SK-N-SH (cell line): ENCODE measurements at regions not wholly inside any gene's neighbourhood (a gene's known extent, or its start where the extent isn't known, plus 50 kb on each side); places are given as distances from the start of the nearest gene placed in this dataset.
A peak's percentile ranks its signal among the peaks of the same experiment; 100 is the strongest.

Source experiments
- CTCF ChIA-PET: fragments of 300-600, 350-600 bp; formaldehyde crosslinking; extraction: SDS; loops from one replicate; lab custom pipeline; 2021; lab: Yijun Ruan, JAX
- POLR2A ChIA-PET: fragments of 350-600 bp; sonication (Branson Sonifier 250); formaldehyde crosslinking; extraction: SDS; loops from one replicate; lab custom pipeline; 2020; ENCODE audit warnings: antibody characterized with exemption, inconsistent platforms; lab: Yijun Ruan, JAX
- DNase-seq: peaks from one replicate; pipeline ENCODE4 v3.0.0; 2012
- H2AFZ ChIP-seq: fragments of 200-600 bp; sonication (generic); 2 replicates; pipeline ENCODE4 v1.8.1; 2016; ENCODE audit warnings: antibody characterized with exemption, mild to moderate bottlenecking, low read depth
- H3F3A ChIP-seq: fragments of 200-600 bp; sonication (generic); replicated peaks from 2 replicates; pipeline ENCODE3; 2016; ENCODE audit warnings: antibody characterized with exemption, mild to moderate bottlenecking; ENCODE audit not compliant: insufficient read depth
- H3K27ac ChIP-seq, 2 experiments: fragments of 200-500 bp in 1 of 2; fragments of 200-600 bp in 1 of 2; sonication (Bioruptor generic) in 1 of 2; sonication (generic), shearing (Covaris generic) in 1 of 2; 2 replicates each; pipeline versions ENCODE4 v1.5.1 to v1.6.1; 2014 to 2016; ENCODE audit warnings: low read depth in 2 of 2, inconsistent platforms in 1 of 2, low read length in 1 of 2, mild to moderate bottlenecking in 1 of 2, mixed read lengths in 1 of 2
- H3K27me3 ChIP-seq: fragments of 200-600 bp; sonication (generic), shearing (Covaris generic); 2 replicates; pipeline ENCODE4 v1.6.1; 2016; ENCODE audit warnings: mixed run types; ENCODE audit not compliant: insufficient read depth
- H3K36me3 ChIP-seq, 2 experiments: fragments of 200-500 bp in 1 of 2; fragments of 200-600 bp in 1 of 2; sonication (Bioruptor generic) in 1 of 2; sonication (generic) in 1 of 2; replicated peaks in 1 of 2; 2 replicates each; pipeline versions ENCODE3 to v1.5.1; 2014 to 2016; ENCODE audit warnings: low read length in 1 of 2, mild to moderate bottlenecking in 1 of 2; ENCODE audit not compliant: insufficient read depth in 2 of 2, control insufficient read depth in 1 of 2
- H3K4me1 ChIP-seq, 2 experiments: fragments of 200-500 bp in 1 of 2; fragments of 200-600 bp in 1 of 2; sonication (Bioruptor generic) in 1 of 2; sonication (generic), shearing (Covaris generic) in 1 of 2; 2 replicates each; pipeline versions ENCODE4 v1.5.1 to v1.6.1; 2014 to 2016; ENCODE audit warnings: low read depth in 1 of 2, low read length in 1 of 2, mixed run types in 1 of 2; ENCODE audit not compliant: insufficient read depth in 2 of 2, control insufficient read depth in 1 of 2
- H3K4me2 ChIP-seq: fragments of 200-600 bp; sonication (generic), shearing (Covaris generic); 2 replicates; pipeline ENCODE4 v1.6.1; 2017; ENCODE audit warnings: mixed run types
- H3K4me3 ChIP-seq, 2 experiments: fragments of 200-500 bp in 1 of 2; fragments of 200-600 bp in 1 of 2; sonication (Bioruptor generic) in 1 of 2; sonication (generic), shearing (Covaris generic) in 1 of 2; 2 replicates each; pipeline versions ENCODE4 v1.5.1 to v1.8.1; 2014 to 2016; ENCODE audit warnings: low read depth in 2 of 2, inconsistent platforms in 1 of 2, low read length in 1 of 2, mild to moderate bottlenecking in 1 of 2, mixed read lengths in 1 of 2, moderate library complexity in 1 of 2
- H3K79me2 ChIP-seq: fragments of 200-600 bp; sonication (generic); 2 replicates; pipeline ENCODE4 v1.8.1; 2017; ENCODE audit warnings: mild to moderate bottlenecking; ENCODE audit not compliant: insufficient read depth
- H3K9ac ChIP-seq: fragments of 200-600 bp; sonication (generic); 2 replicates; pipeline ENCODE4 v1.6.1; 2017; ENCODE audit warnings: mixed run types
- H3K9me2 ChIP-seq: fragments of 200-600 bp; sonication (generic); 2 replicates; pipeline ENCODE4 v1.6.1; 2017; ENCODE audit warnings: mixed run types
- H3K9me3 ChIP-seq: fragments of 200-600 bp; sonication (generic); 2 replicates; pipeline ENCODE4 v1.6.1; 2017; ENCODE audit warnings: mixed run types, mild to moderate bottlenecking, moderate library complexity
- H4K20me1 ChIP-seq: fragments of 200-600 bp; sonication (generic); 2 replicates; pipeline ENCODE4 v1.6.1; 2017; ENCODE audit warnings: mild to moderate bottlenecking, mixed run types; ENCODE audit not compliant: insufficient read depth
- EZH2phosphoT487 ChIP-seq: fragments of 200-600 bp; sonication (generic); IDR thresholded peaks from 2 replicates; pipeline ENCODE4 v1.6.1; 2017; ENCODE audit warnings: low read depth, mixed run types, mild to moderate bottlenecking, antibody characterized with exemption, moderate library complexity, borderline replicate concordance
- FOSL2 ChIP-seq: IDR thresholded peaks from 2 replicates; pipeline ENCODE4 v1.4.0; 2012; ENCODE audit warnings: low read depth, mild to moderate bottlenecking, moderate library complexity, borderline replicate concordance
- FOXM1 ChIP-seq: IDR thresholded peaks from 2 replicates; pipeline ENCODE4 v1.4.0; 2012; ENCODE audit warnings: low read depth, mild to moderate bottlenecking
- GABPA ChIP-seq: IDR thresholded peaks from 2 replicates; pipeline ENCODE4 v1.4.0; 2012; ENCODE audit warnings: low read depth, mild to moderate bottlenecking
- MAX ChIP-seq: IDR thresholded peaks from 2 replicates; pipeline ENCODE4 v1.4.0; 2012; ENCODE audit warnings: low read depth
- MEF2A ChIP-seq: IDR thresholded peaks from 2 replicates; pipeline ENCODE4 v1.4.0; 2012; ENCODE audit warnings: low read depth, borderline replicate concordance
- NRF1 ChIP-seq: IDR thresholded peaks from 2 replicates; pipeline ENCODE4 v1.6.1; 2012; ENCODE audit warnings: low read depth, mild to moderate bottlenecking, low read length
- PBX3 ChIP-seq: IDR thresholded peaks from 2 replicates; pipeline ENCODE4; 2012
- POLR2AphosphoS5 ChIP-seq: IDR thresholded peaks from 2 replicates; pipeline ENCODE4 v1.6.1; 2012; ENCODE audit warnings: low read depth, low read length
- REST ChIP-seq: IDR thresholded peaks from 2 replicates; pipeline ENCODE4 v1.6.1; 2012; ENCODE audit warnings: mild to moderate bottlenecking, low read depth, low read length, moderate library complexity
- RFX5 ChIP-seq: IDR thresholded peaks from 2 replicates; pipeline ENCODE4 v1.6.1; 2012; ENCODE audit warnings: mild to moderate bottlenecking, improper control_type of control experiment, low read length
- RXRA ChIP-seq: IDR thresholded peaks from 2 replicates; pipeline ENCODE4 v1.4.0; 2012; ENCODE audit warnings: low read depth, mild to moderate bottlenecking, borderline replicate concordance
- TCF12 ChIP-seq: IDR thresholded peaks from 2 replicates; pipeline ENCODE4 v1.4.0; 2012
- USF2 ChIP-seq: fragments of 150-350 bp; IDR thresholded peaks from 2 replicates; pipeline ENCODE4 v1.6.1; 2017; ENCODE audit warnings: antibody characterized with exemption, low read length, low read depth, borderline replicate concordance
- ZBTB33 ChIP-seq: IDR thresholded peaks from 2 replicates; pipeline ENCODE4 v1.4.0; 2012; ENCODE audit warnings: low read depth, borderline replicate concordance
- WGBS: methylation state at CpG from one replicate; pipeline ENCODE4 v1.1.6; 2017; ENCODE audit warnings: low lambda C conversion rate; 5-methylcytosine and 5-hydroxymethylcytosine counted together

- TF ChIP-seq PBX3 (peak; percentile 68), RFX5 (no peak), EZH2phosphoT487 (no peak), GABPA (no peak), NRF1 (no peak), MAX (no peak), TCF12 (0 out of 2 replicates have a peak, but pooled peaks have one; percentile 13), RXRA (no peak), FOXM1 (no peak), ZBTB33 (no peak), POLR2AphosphoS5 (no peak; the same call in 1 of the 2 replicates), REST (no peak), MEF2A (no peak)
Measured at GRCh38 chr2:181389524-181389923, 67.7 kb upstream of the ITGA4 start (continued).

GRCh38 chr2:181393472-181393871, 63.7 kb upstream of the ITGA4 start:
- 3% methylated on average over 1 of the region's 1 CpG for WGBS
- peak overlapping the region; percentile 37; the same call in 1 of the 2 replicates for H3K9ac ChIP-seq
- no peaks in the 10 kb centered on the region for H3K27me3 ChIP-seq
- no peak overlapping the region for H3K4me3 ChIP-seq
- no peaks in the 10 kb centered on the region for H3K36me3 ChIP-seq
- ChIA-PET POLR2A (no interaction called here), CTCF (interaction anchor here (1.1 kb wide), 1 partner anchor 27 kb away, joined by 3 read pairs; no protein-coding TSS in a partner anchor)
- DNase-seq = peak; percentile 26
- no peaks in the 10 kb centered on the region for H4K20me1 ChIP-seq
- H3K9me2 ChIP-seq = no peaks in the 10 kb centered on the region
- H3F3A ChIP-seq = no peaks in the 10 kb centered on the region
- H3K9me3 ChIP-seq = no peaks in the 10 kb centered on the region
- H3K27ac ChIP-seq = peak overlapping the region in 1 of 2 experiments; percentile 73; a peak in 3 of 4 replicates
- peak overlapping the region; percentile 58; the same call in 1 of the 2 replicates for H3K4me2 ChIP-seq
- no peaks in the 10 kb centered on the region for H3K79me2 ChIP-seq
- peak overlapping the region; percentile 96 for H2AFZ ChIP-seq
- H3K4me1 ChIP-seq = 0 out of 4 replicates have a peak, but pooled peaks cover 0 to 3% of the 10 kb centered on the region in 2 experiments
- TF ChIP-seq USF2 (no peak), FOSL2 (peak; percentile 17; the same call in 1 of the 2 replicates)
- TF ChIP-seq, all 33 proteins: peak for 1
